ENCODE measurements at regions not wholly inside any gene's neighbourhood (a gene's known extent, or its start where the extent isn't known, plus 50 kb on each side); places are given as distances from the start of the nearest gene placed in this dataset.

DNA sequence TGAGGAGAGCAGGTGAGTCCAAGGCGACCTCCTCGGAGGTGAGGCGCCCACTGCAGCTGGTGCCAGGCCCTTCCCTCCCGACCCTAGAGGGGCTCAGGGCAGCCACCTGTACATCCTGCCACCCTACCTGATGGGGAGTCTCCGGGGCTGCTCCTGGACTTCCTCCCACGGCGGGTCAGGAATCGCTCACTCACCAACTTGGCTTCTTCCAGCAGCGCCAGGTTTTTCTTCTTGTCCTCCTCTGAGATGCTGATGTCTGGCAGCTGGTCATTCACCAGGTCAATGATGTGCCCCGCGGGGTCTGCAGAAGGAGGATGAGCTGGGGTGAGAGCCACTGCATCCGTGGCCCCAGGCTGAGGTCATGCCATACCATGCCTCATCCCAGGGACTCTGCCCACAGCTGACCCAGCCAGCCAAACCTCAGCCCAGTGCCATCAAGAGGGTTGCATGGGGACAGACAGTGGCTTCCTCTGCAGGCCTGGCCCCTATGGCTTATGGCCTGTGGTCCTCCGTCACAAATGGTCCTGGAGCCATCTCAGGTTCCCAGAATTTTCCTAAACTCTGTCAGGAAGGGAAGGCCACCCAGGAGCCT lies 61.0 kb upstream of the LYVE1 start:
- peaks cover 0 to 3% of the 10 kb centered on the region in 2 experiments for H3K27me3 ChIP-seq (ENCODE audit: control insufficient read depth in 2 of 2, insufficient read depth in 2 of 2, low read length in 2 of 2)
- no peak overlapping the region for H3K4me2 ChIP-seq (ENCODE audit: insufficient read depth, low read length)
- no peak overlapping the region for H3K4me3 ChIP-seq (replicated peaks in 1 of 3; ENCODE audit: insufficient read depth in 1 of 3, low read depth in 1 of 3, low read length in 3 of 3)
- ChIA-PET POLR2A (no interaction called here), CTCF (interaction anchor here (1.1 kb wide), 1 partner anchor 89 kb away, joined by 3 read pairs; the partner anchor contains the start of gene RNF141)
- H3K9me3 ChIP-seq (replicated peaks; ENCODE audit: control insufficient read depth, insufficient read depth, low read length) = no peaks in the 10 kb centered on the region
- no peak overlapping the region for H2AFZ ChIP-seq (ENCODE audit: low read depth, low read length)
- H3K79me2 ChIP-seq (ENCODE audit: control insufficient read depth, insufficient read depth, low read length) = no peaks in the 10 kb centered on the region
- no peaks in the 10 kb centered on the region for H3K9me1 ChIP-seq (replicated peaks; ENCODE audit: control insufficient read depth, extremely low read depth, insufficient read depth, low read length)
- H4K20me1 ChIP-seq (replicated peaks; ENCODE audit: control insufficient read depth, extremely low read depth, insufficient read depth, low read length) = no peaks in the 10 kb centered on the region
- H3K36me3 ChIP-seq (ENCODE audit: control insufficient read depth in 2 of 2, extremely low read depth in 1 of 2, insufficient read depth in 2 of 2, low read length in 2 of 2) = no peaks in the 10 kb centered on the region
- H3K4me1 ChIP-seq (ENCODE audit: control insufficient read depth, extremely low read depth, insufficient read depth, low read length) = no peaks in the 10 kb centered on the region
- FAIRE-seq = no peak
- no peak for DNase-seq (ENCODE audit: low read depth, low spot score)
- no peak overlapping the region for H3K9ac ChIP-seq (replicated peaks; ENCODE audit: extremely low read depth, insufficient read depth, low read length)
- dilution Hi-C loops (cut with MboI; ENCODE audit: extremely low pct_ligation_motif_present, low sequenced_read_pairs) (no loop called here), intact Hi-C loops (cut with micrococcal nuclease) (no loop called here)
- TF ChIP-seq FOS (IDR thresholded peaks at IDR 0.05; ENCODE audit: borderline replicate concordance, insufficient read depth, low read length) (no peak), MYC (IDR thresholded peaks at IDR 0.05; ENCODE audit: low read depth, low read length) (no peak), EZH2 (IDR thresholded peaks at IDR 0.05; ENCODE audit: borderline replicate concordance, low read depth, low read length, severe bottlenecking) (no peak), POLR2AphosphoS5 (IDR thresholded peaks at IDR 0.05; ENCODE audit: insufficient read depth, low read depth, low read length) (no peak), JUN (IDR thresholded peaks at IDR 0.05; ENCODE audit: borderline replicate concordance, insufficient read depth, insufficient read length, low read depth) (no peak), POLR2A (IDR thresholded peaks at IDR 0.05; ENCODE audit: low read depth, low read length) (no peak), GATA2 (IDR thresholded peaks at IDR 0.05; ENCODE audit: insufficient read depth, insufficient read length, low read depth, low read length) (no peak)
- TF ChIP-seq, protein P1, sequence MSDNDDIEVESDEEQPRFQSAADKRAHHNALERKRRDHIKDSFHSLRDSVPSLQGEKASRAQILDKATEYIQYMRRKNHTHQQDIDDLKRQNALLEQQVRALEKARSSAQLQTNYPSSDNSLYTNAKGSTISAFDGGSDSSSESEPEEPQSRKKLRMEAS (IDR thresholded peaks at IDR 0.05; ENCODE audit: insufficient read depth, insufficient read length) = no peak
- TF ChIP-seq, protein P2, sequence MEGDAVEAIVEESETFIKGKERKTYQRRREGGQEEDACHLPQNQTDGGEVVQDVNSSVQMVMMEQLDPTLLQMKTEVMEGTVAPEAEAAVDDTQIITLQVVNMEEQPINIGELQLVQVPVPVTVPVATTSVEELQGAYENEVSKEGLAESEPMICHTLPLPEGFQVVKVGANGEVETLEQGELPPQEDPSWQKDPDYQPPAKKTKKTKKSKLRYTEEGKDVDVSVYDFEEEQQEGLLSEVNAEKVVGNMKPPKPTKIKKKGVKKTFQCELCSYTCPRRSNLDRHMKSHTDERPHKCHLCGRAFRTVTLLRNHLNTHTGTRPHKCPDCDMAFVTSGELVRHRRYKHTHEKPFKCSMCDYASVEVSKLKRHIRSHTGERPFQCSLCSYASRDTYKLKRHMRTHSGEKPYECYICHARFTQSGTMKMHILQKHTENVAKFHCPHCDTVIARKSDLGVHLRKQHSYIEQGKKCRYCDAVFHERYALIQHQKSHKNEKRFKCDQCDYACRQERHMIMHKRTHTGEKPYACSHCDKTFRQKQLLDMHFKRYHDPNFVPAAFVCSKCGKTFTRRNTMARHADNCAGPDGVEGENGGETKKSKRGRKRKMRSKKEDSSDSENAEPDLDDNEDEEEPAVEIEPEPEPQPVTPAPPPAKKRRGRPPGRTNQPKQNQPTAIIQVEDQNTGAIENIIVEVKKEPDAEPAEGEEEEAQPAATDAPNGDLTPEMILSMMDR (IDR thresholded peaks at IDR 0.05; ENCODE audit: extremely low read depth in 1 of 2, insufficient read depth in 1 of 2, low read depth in 1 of 2, low read length in 2 of 2) = no peak
- no TSS peak for BruUV-seq (replicated peaks)
- no peak overlapping the region for H3K27ac ChIP-seq (ENCODE audit: insufficient read depth, low read depth, low read length)
